Lung (tissue), 11 donors: ENCODE measurements at regions not wholly inside any gene's neighbourhood (a gene's known extent, or its start where the extent isn't known, plus 50 kb on each side); places are given as distances from the start of the nearest gene placed in this dataset.
"Not testable (repeated sequence)": the region's sequence is repeated elsewhere in the genome, so short reads cannot be mapped to it uniquely, and the experiment has no call there.

ENCODE experiments used
- ATAC-seq: fragments of 200-7000 bp; cut with Tn5 transposase; one replicate; pipeline ENCODE4 v1.9.1; 2020; ENCODE audit warnings: moderate number of reproducible peaks; ENCODE audit not compliant: insufficient read depth, low FRiP score
- DNase-seq, 3 donors: peaks; one replicate each; pipeline ENCODE4 v3.0.0-alpha.2; 2013 to 2017
- H3K27ac ChIP-seq, 2 donors: one replicate each; pipeline ENCODE4 v1.5.1; 2013; ENCODE audit warnings: mild to moderate bottlenecking in 2 of 2, moderate library complexity in 2 of 2, control low read depth in 1 of 2, inconsistent platforms in 1 of 2, low read depth in 1 of 2, low read length in 1 of 2
- H3K27me3 ChIP-seq, 3 donors: one replicate each; pipeline ENCODE4 v1.5.1; 2013; ENCODE audit warnings: low read length in 2 of 3; ENCODE audit not compliant: control insufficient read depth in 3 of 3, insufficient read depth in 3 of 3
- H3K36me3 ChIP-seq, 4 donors: one replicate each; pipeline ENCODE4 v1.5.1; 2013; ENCODE audit warnings: low read length in 4 of 4, mild to moderate bottlenecking in 1 of 4, moderate library complexity in 1 of 4; ENCODE audit not compliant: control insufficient read depth in 4 of 4, insufficient read depth in 4 of 4
- H3K4me1 ChIP-seq, 5 donors: one replicate each; pipeline ENCODE4 v1.5.1; 2013; ENCODE audit warnings: low read length in 5 of 5, mild to moderate bottlenecking in 2 of 5, moderate library complexity in 1 of 5; ENCODE audit not compliant: control insufficient read depth in 5 of 5, insufficient read depth in 5 of 5
- H3K4me3 ChIP-seq: one replicate; pipeline ENCODE4 v1.5.1; 2013; ENCODE audit warnings: mild to moderate bottlenecking, control low read depth, moderate library complexity
- H3K9ac ChIP-seq, 2 donors: one replicate each; pipeline ENCODE4 v1.5.1; 2013; ENCODE audit warnings: low read length in 2 of 2, control low read depth in 1 of 2; ENCODE audit not compliant: insufficient read depth in 1 of 2
- H3K9me3 ChIP-seq, 4 donors: one replicate each; pipeline ENCODE4 v1.5.1; 2013; ENCODE audit warnings: low read length in 3 of 4, mild to moderate bottlenecking in 1 of 4, moderate library complexity in 1 of 4; ENCODE audit not compliant: control insufficient read depth in 4 of 4, insufficient read depth in 3 of 4
- CTCF ChIP-seq: IDR thresholded peaks from 2 replicates; pipeline ENCODE4 v1.5.1; 2012; ENCODE audit warnings: mild to moderate bottlenecking; ENCODE audit errors: control extremely low read depth, extremely low read depth
- WGBS, 2 donors: extraction: QIAGEN DNeasy Blood & Tissue Kit; methylation state at CpG; one replicate each; pipeline ENCODE4 v1.1.7; 2013; 5-methylcytosine and 5-hydroxymethylcytosine counted together
- donor health status: control.
- donor health status: control.
- donor health status: Bipolar disorder and iron deficiency.
- donor health status: healthy.
- donor health status: DM: yes; HTN: yes; CAD: no.

- Histone ChIP-seq H3K4me3 (no peak overlapping the region), H3K36me3 (no peaks in the 10 kb centered on the region), H3K9ac (no peak overlapping the region), H3K27ac (no peak overlapping the region), H3K9me3 (peaks cover 0 to 1% (median 0%) of the 10 kb centered on the region in 4 donors), H3K4me1 (no peaks in the 10 kb centered on the region), H3K27me3 (no peaks in the 10 kb centered on the region)
- ATAC-seq (no peak), DNase-seq (no peak)
- TF ChIP-seq CTCF, result no peak
- WGBS, 2 donors, result 66 to 76% methylated on average over 9 of the region's 9 CpGs
Measured at GRCh38 chr4:4950561-4951290, 68.5 kb downstream of the CYTL1 start.

DNA sequence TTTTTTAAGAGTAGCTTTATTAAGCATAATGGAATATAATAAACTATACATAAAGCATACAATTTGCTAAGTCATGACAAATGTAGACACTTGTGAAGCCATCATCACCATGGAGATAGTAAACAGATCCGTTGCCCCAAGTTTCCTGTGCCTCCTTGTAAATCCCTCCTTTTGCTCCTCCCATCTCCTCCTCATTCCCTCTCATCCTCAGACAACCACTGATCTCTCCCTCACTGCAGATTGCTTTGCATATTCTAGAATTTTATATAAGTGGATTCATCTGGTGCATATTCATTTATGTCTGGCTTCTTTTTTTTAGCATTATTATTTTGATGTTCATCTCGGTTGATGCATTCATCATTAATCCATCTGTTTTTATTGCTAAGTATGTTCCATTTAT lies 67.0 kb downstream of the CYTL1 start:
- ATAC-seq, result no peak
- Histone ChIP-seq H3K9me3 (no peaks in the 10 kb centered on the region), H3K27me3 (no peaks in the 10 kb centered on the region), H3K36me3 (no peaks in the 10 kb centered on the region), H3K4me1 (no peaks in the 10 kb centered on the region), H3K27ac (no peak overlapping the region), H3K4me3 (no peak overlapping the region), H3K9ac (no peak overlapping the region)
- WGBS, 2 donors, result 62 to 66% methylated on average over 2 of the region's 2 CpGs
- no peak for TF ChIP-seq CTCF
- no peak for DNase-seq

GRCh38 chr4:4959344-4960074 lies 59.7 kb downstream of the CYTL1 start:
- not testable (repeated sequence) for DNase-seq

DNA sequence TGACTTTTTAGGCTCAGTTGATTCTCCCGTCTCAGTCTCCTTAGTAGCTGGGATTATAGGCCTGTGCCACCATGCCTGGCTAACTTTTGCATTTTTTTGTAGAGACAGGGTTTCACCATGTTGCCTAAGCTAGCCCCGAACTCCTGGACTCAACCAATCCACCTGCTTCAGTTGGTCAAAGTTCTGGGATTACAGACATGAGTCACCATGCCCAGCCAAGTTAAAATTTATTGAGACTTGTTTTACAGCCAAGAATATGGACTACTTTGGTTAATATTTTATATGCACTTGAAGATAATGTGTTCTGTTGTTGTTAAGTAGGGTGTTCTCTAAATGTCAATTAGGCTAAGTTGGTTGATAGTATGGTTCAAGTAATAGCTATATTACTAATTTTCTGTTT lies 58.7 kb downstream of the CYTL1 start:
- no peak for TF ChIP-seq CTCF
- DNase-seq (no peak), ATAC-seq (no peak)
- Histone ChIP-seq H3K27ac (no peak overlapping the region), H3K9ac (no peak overlapping the region), H3K36me3 (no peaks in the 10 kb centered on the region), H3K4me1 (no peaks in the 10 kb centered on the region), H3K4me3 (no peak overlapping the region), H3K27me3 (no peaks in the 10 kb centered on the region), H3K9me3 (peaks cover 0 to 19% (median 11%) of the 10 kb centered on the region in 4 donors)
- WGBS, 2 donors, result 65 to 79% methylated on average over 2 of the region's 2 CpGs

More at GRCh38 chr4:4959344-4960074, 59.7 kb downstream of the CYTL1 start:
- not testable (repeated sequence) for H3K27me3 ChIP-seq, H3K27ac ChIP-seq, H3K9ac ChIP-seq, H3K36me3 ChIP-seq, H3K4me1 ChIP-seq, H3K4me3 ChIP-seq, ATAC-seq
- 88 to 98% methylated on average over 22 to 26 of the region's 29 CpGs for WGBS, 2 donors
- peaks cover 0 to 17% (median 10%) of the 10 kb centered on the region in 4 donors for H3K9me3 ChIP-seq
